Nephron progenitor cell (in vitro differentiated cells): ENCODE measurements at regions not wholly inside any gene's neighbourhood (a gene's known extent, or its start where the extent isn't known, plus 50 kb on each side); places are given as distances from the start of the nearest gene placed in this dataset.
"Not testable (repeated sequence)": the region's sequence is repeated elsewhere in the genome, so short reads cannot be mapped to it uniquely, and the experiment has no call there.

Source experiments
- DNase-seq: peaks from one replicate; pipeline ENCODE4 v3.0.0; 2021
- H3K27ac Mint-ChIP-seq: 2 replicates; pipeline ENCODE4 v1.8.0; 2021; ENCODE audit warnings: mild to moderate bottlenecking, moderate library complexity, mixed read lengths
- H3K27me3 Mint-ChIP-seq: 2 replicates; pipeline ENCODE4 v1.8.0; 2021; ENCODE audit warnings: mild to moderate bottlenecking, low read depth, mixed read lengths; ENCODE audit not compliant: poor library complexity
- H3K36me3 Mint-ChIP-seq: 2 replicates; pipeline ENCODE4 v1.8.0; 2021; ENCODE audit warnings: low read depth, mixed read lengths
- H3K4me1 Mint-ChIP-seq: 2 replicates; pipeline ENCODE4 v1.8.0; 2021; ENCODE audit warnings: mixed read lengths
- H3K4me3 Mint-ChIP-seq: 2 replicates; pipeline ENCODE4 v1.8.0; 2021; ENCODE audit warnings: mild to moderate bottlenecking, moderate library complexity, mixed read lengths
- H3K9me3 Mint-ChIP-seq: 2 replicates; pipeline ENCODE4 v1.8.0; 2021; ENCODE audit warnings: mild to moderate bottlenecking, moderate library complexity, mixed read lengths
- CTCF ChIP-seq: fragments of 200-600 bp; sonication (generic); IDR thresholded peaks from 2 replicates; pipeline ENCODE4 v1.5.0; 2021; ENCODE audit warnings: antibody characterized with exemption

GRCh38 chr9:29445751-29446150 is 1872.5 kb upstream of the C9orf72 start:
- Mint-ChIP-seq H3K27ac (no peak overlapping the region), H3K4me1 (peaks cover 33% of the 10 kb centered on the region), H3K9me3 (peaks cover 7% of the 10 kb centered on the region), H3K27me3 (peaks cover 5% of the 10 kb centered on the region), H3K4me3 (no peak overlapping the region), H3K36me3 (peaks cover 23% of the 10 kb centered on the region)
- TF ChIP-seq CTCF, result no peak
- no peak for DNase-seq

DNA sequence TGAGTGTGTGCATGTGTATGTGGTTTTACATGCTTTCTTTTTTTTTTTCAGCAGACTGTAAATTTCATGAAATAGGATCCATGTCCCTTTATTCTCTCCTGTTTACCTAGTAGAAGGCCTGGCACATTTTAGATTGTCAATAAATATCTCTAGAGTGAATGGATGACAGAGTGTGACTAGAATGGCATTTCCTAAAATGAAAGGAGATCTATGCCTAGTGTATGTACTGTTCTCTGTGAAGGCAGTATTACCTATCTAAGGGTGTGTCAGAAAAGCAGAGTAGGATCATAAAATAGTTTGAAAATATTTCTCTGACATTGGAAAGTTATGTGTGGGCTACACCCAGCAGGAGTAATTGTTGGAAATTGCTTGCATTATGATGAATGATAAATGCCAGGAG is 1876.0 kb upstream of the C9orf72 start:
- Mint-ChIP-seq H3K36me3 (peaks cover 30% of the 10 kb centered on the region), H3K9me3 (peaks cover 40% of the 10 kb centered on the region), H3K4me1 (peaks cover 29% of the 10 kb centered on the region), H3K27ac (peak overlapping the region; percentile 0), H3K4me3 (peak overlapping the region; percentile 84), H3K27me3 (peaks cover 3% of the 10 kb centered on the region)
- no peak for DNase-seq
- TF ChIP-seq CTCF, result no peak

DNA sequence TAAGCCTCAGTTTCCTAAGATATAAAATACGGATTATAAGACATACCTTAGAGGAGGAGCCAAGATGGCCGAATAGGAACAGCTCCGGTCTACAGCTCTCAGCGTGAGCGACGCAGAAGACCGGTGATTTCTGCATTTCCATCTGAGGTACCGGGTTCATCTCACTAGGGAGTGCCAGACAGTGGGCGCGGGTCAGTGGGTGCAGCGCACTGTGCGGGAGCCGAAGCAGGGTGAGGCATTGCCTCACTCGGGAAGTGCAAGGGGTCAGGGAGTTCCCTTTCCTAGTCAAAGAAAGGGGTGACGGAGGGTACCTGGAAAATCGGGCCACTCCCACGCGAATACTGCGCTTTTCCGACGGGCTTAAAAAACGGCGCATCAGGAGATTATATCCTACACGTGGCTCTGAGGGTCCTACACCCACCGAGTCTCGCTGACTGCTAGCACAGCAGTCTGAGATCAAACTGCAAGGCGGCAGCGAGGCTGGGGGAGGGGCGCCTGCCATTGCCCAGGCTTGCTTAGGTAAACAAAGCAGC is 1877.1 kb upstream of the C9orf72 start:
- H3K9me3 Mint-ChIP-seq, result peaks cover 48% of the 10 kb centered on the region
- peak overlapping the region; percentile 84 for H3K4me3 Mint-ChIP-seq
- H3K4me1 Mint-ChIP-seq, result peaks cover 29% of the 10 kb centered on the region
- peaks cover 30% of the 10 kb centered on the region for H3K36me3 Mint-ChIP-seq
- not testable (repeated sequence) for DNase-seq, H3K27me3 Mint-ChIP-seq
- H3K27ac Mint-ChIP-seq, result peak overlapping the region; percentile 96

DNA sequence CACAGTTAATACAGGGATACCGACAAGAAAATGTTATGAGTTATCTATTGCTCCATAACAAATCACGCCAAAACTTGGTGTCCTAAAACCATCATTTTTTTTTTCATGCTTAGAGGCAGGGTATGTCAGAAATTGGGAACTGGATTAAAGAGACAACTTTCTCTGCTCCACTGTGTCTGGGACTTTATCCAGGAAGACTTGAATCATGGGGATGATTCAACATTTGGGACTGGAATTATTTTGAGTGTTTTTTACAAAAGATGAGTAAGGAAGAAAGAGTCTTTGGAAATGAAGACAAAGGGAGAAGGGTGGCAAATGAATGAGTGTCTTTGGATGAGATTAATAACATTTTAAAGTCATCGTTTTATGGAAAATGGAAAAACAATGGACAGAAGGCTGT is 1883.7 kb upstream of the C9orf72 start:
- Mint-ChIP-seq H3K27me3 (no peaks in the 10 kb centered on the region), H3K27ac (peak overlapping the region; percentile 26), H3K36me3 (peaks cover under 1% of the 10 kb centered on the region), H3K4me3 (no peak overlapping the region), H3K4me1 (no peaks in the 10 kb centered on the region), H3K9me3 (peaks cover 71% of the 10 kb centered on the region)
- TF ChIP-seq CTCF, result no peak
- DNase-seq, result no peak

- H3K27me3 Mint-ChIP-seq, result peaks cover 5% of the 10 kb centered on the region
- peaks cover 11% of the 10 kb centered on the region for H3K9me3 Mint-ChIP-seq
- no peak overlapping the region for H3K4me3 Mint-ChIP-seq
- no peak for TF ChIP-seq CTCF
- no peaks in the 10 kb centered on the region for H3K4me1 Mint-ChIP-seq
- no peaks in the 10 kb centered on the region for H3K36me3 Mint-ChIP-seq
- DNase-seq, result no peak
- H3K27ac Mint-ChIP-seq, result no peak overlapping the region
Measured at GRCh38 chr9:29475471-29475870, 1902.2 kb upstream of the C9orf72 start.

GRCh38 chr9:29511680-29512079 is 1938.4 kb upstream of the C9orf72 start:
- TF ChIP-seq CTCF, result no peak
- H3K27ac Mint-ChIP-seq, result no peak overlapping the region
- peaks cover 21% of the 10 kb centered on the region for H3K9me3 Mint-ChIP-seq
- H3K36me3 Mint-ChIP-seq, result no peaks in the 10 kb centered on the region
- peaks cover 13% of the 10 kb centered on the region for H3K4me1 Mint-ChIP-seq
- H3K4me3 Mint-ChIP-seq, result no peak overlapping the region
- peaks cover 3% of the 10 kb centered on the region for H3K27me3 Mint-ChIP-seq
- DNase-seq, result no peak
